Hepatocyte (in vitro differentiated cells): ENCODE measurements at regions not wholly inside any gene's neighbourhood (a gene's known extent, or its start where the extent isn't known, plus 50 kb on each side); places are given as distances from the start of the nearest gene placed in this dataset.

Source experiments
- CTCF ChIP-seq: fragments of 200-600 bp; sonication (generic); IDR thresholded peaks from 2 replicates; pipeline ENCODE4 v1.5.1; 2016; ENCODE audit warnings: antibody characterized with exemption, mild to moderate bottlenecking; ENCODE audit not compliant: poor library complexity
- EZH2 ChIP-seq: fragments of 200-600 bp; sonication (generic); IDR thresholded peaks from 2 replicates; pipeline ENCODE4 v1.6.1; 2016; ENCODE audit warnings: antibody characterized with exemption, mild to moderate bottlenecking, borderline replicate concordance
- EZH2phosphoT487 ChIP-seq: fragments of 200-600 bp; sonication (generic); IDR thresholded peaks from one replicate; pipeline ENCODE4 v1.6.1; 2018; ENCODE audit warnings: antibody characterized with exemption, mild to moderate bottlenecking, low read depth, moderate library complexity; ENCODE audit not compliant: unreplicated experiment, severe bottlenecking

DNA sequence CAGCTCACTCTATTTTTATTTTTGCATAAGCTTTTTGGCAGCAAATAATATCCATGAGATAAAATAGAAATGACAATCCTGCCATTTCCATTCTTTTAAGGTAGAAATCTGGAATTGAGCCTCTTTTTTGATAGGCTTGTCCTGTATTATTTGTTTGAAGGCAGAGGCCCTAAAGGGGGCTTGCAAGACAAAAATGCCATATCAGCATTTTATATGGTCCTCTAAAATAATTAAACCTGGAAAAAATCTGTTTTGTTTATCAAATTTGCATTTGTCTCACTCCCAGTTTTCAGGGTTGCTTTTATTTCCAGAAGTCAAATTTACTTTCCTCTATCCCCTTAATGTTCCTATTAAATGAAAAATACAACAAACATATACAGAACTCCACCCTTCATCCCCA is 134.9 kb upstream of the GAP43 start:
- no peak for TF ChIP-seq CTCF
- no peak for TF ChIP-seq EZH2phosphoT487
- no peak for TF ChIP-seq EZH2
